ENCODE measurements at regions not wholly inside any gene's neighbourhood (a gene's known extent, or its start where the extent isn't known, plus 50 kb on each side); places are given as distances from the start of the nearest gene placed in this dataset.

GRCh38 chr7:68276725-68277124 lies 1280.1 kb downstream of the TYW1 start:
- no peak for DNase-seq (ENCODE audit: low spot score)

DNA sequence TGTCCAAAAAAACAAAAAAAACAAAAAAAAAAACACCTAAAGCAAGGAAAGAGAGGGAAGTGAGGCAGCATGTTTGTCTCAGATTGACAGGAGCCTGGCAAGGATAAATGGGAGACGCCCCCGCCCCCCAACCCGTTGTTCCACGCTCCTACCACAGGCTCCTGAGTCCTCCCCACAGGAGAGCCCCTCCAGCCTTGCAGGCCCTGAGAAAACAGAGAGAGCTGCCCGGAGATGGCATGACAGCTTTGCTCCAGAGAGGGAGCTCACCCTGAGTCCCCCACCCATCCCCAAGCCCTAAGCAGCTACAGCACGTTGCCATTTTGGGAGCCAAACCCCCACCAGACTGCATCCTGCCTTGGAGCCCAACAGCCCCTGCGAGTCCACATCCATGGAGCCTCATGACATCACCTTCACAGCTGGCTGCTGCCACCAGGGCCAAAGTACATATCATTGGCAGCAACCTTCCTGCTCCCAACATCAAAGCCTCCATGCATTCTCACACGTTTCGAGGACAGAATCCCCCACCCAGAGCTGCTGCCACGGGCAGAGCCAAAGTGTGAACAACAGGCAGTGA lies 1283.3 kb downstream of the TYW1 start:
- no peak for DNase-seq (ENCODE audit: low spot score)

- DNase-seq (ENCODE audit: low spot score): no peak
Measured at GRCh38 chr7:68280931-68281330, 1284.3 kb downstream of the TYW1 start.

- DNase-seq (ENCODE audit: low spot score): no peak
Measured at GRCh38 chr7:68288144-68288593, 1291.5 kb downstream of the TYW1 start.

DNA sequence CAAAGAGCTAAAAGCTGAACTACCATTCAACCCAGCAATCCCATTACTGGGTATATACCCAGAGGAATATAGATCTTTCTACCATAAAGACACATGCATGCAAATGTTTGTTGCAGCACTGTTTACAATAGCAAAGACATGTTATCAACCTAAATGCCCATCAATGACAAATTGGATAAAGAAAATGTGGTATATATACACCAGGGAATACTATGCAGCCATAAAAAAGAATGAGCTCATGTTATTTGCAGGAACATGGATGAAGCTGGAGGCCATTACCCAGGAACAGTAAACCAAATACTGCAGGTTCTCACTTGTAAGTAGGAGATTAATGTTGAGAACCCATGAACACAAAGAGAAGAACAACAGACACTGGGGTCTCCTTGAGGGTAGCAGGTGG lies 1295.1 kb downstream of the TYW1 start:
- no peak for DNase-seq (ENCODE audit: low spot score)

GRCh38 chr7:68295386-68295785 lies 1298.8 kb downstream of the TYW1 start:
- no peak for DNase-seq (ENCODE audit: low spot score)

DNA sequence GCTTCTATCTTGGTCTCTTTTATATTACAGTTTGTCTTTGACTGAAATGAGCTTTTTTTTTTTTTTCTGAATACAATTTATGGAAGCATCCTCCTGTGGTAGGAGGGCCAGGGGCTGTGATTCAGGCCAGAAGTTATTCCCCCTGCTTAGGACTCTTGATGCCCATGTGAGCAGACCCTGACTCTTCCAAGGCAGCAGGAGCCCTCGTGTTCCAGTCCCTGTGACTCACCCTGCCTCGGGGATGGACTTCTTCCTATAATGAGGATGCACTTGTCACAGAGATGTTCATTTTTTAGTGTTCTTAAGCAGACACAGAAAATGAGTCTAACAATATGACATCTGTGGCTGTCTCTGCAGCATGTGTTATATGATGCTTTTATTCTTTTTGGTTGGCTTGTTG lies 1293.7 kb upstream of the AUTS2 start:
- DNase-seq (ENCODE audit: low spot score): no peak

- DNase-seq (ENCODE audit: low spot score): no peak
Measured at GRCh38 chr7:68306692-68307107, 1291.6 kb upstream of the AUTS2 start.

- DNase-seq (ENCODE audit: low spot score): no peak
Measured at GRCh38 chr7:68309271-68309670, 1289.0 kb upstream of the AUTS2 start.

- DNase-seq (ENCODE audit: low spot score): no peak
Measured at GRCh38 chr7:68309806-68310205, 1288.5 kb upstream of the AUTS2 start.

GRCh38 chr7:68311958-68312357 lies 1286.3 kb upstream of the AUTS2 start:
- no peak for DNase-seq (ENCODE audit: low spot score)

DNA sequence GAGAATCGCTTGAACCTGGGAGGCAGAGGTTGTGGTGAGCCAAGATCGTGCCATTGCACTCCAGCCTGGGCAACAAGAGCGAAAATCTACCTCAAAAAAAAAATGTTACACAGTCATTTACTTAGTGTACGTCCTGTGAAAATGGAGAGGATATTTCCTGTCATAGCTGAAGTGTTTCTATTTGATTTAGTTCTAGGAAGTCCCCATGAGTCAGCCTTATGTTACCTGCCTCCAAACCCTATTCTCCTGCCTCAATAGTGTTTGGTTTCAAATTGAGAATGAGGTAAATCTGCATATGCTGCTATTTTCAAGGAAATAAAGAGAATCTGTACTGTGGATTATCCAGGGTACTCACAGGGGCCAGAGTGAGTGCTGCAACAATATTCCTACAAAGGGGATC lies 1284.5 kb upstream of the AUTS2 start:
- no peak for DNase-seq (ENCODE audit: low spot score)

DNA sequence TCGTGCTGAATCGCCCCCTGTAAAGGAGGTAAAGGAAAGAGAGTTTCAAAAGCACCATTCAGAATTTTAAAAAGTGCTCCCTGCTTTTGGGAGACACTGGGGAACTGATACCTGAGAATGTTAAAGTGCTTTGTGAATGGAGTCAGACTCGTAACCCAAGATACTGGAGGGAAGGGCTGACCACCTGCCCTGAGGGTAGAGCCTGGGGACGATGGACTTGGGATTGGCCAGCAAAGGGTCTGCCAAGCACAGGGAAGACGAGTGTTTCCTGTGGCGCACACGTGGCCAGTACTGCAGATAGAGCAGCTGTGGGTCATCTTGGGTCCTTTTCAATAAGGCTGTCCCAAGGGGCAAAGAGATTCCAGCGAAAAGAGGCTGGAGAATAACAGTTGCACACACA lies 1284.1 kb upstream of the AUTS2 start:
- DNase-seq (ENCODE audit: low spot score): no peak

- no peak for DNase-seq (ENCODE audit: low spot score)
Measured at GRCh38 chr7:68317476-68317875, 1280.8 kb upstream of the AUTS2 start.

DNA sequence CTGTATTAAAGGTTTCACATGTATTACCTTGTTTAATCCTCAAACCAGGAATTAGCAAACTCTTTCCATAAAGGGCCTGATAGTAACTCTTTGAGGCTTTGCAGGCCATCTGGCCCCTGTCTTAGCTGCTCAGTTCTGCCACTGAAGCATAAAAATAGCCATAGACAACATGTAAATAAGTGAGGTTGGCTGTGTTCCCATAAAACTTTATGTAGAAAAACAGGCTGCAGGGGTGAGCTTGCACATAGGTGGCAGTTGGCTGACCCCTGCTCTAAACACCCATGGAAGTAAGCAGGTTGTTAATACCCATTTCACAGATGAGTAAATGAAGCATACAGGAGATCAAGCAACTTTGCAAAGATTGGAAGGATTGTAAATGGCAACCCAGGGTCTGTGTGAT lies 1279.2 kb upstream of the AUTS2 start:
- no peak for DNase-seq (ENCODE audit: low spot score)

GRCh38 chr7:68321076-68321639 lies 1277.1 kb upstream of the AUTS2 start:
- DNase-seq (ENCODE audit: low spot score): no peak

DNA sequence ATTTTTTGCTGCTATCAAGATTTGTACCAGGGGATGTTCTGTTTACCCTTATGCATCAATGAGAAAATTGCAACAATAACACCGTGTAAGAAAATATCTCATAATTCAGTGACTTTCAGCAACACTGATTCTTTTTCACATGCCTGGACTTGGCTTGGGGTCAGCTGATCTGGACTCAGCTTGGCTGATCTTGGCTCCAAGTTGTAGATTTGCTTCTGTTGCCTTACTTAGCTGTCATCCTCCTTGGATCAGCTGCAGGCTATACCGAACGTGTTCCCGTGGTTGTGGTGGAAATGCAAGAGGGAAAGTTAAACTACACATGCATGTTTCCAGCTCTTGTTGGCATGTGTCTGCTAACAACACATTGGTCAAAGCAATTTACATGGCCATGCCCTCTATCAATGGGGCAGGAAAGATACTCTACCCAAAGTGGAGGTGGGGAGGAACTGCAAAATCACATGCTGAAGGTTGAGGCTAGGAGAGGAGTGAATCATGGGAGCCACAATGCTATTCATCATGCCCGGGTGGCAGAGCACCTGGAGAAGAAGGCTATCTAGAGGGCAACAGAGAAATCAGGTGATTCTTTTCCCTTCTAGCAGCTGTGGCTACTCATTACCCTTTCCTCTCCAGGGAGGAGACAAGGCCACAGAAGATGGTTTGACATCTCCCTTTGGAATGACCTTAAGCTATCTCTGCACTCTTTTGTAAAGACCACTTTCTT lies 1276.3 kb upstream of the AUTS2 start:
- DNase-seq (ENCODE audit: low spot score): no peak

- DNase-seq (ENCODE audit: low spot score): no peak
Measured at GRCh38 chr7:68324621-68325020, 1273.7 kb upstream of the AUTS2 start.

- DNase-seq (ENCODE audit: low spot score): no peak
Measured at GRCh38 chr7:68334216-68334615, 1264.1 kb upstream of the AUTS2 start.

DNA sequence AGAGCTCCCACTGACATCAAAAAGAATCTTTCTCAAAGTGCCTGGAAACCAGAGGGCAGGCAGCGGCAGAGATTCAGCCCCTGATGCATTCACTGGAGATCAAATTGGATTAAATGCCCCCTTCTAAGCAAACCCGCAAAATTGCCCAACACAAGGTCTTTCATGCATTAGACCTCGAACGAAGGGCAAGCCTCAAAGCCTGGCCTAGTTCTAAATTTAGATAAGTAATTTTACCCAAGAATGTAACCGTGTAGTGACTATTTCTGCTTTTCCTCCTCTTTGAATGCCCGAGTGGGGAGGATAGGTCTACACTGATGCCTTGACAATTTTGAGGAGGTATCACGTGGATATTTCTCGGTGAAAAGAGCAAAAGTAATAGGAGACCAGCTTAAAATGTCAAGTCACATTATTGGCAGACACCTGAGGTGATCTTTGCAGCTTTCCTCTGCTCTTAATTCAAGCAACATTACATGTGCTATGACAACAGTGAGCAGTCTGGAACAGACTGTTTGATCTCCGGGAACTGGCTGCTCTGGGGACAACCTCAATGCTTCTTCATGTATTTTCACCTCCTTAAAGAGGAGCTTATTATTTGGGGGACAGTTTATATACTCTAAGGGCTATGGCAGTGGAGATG lies 1263.5 kb upstream of the AUTS2 start:
- no peak for DNase-seq (ENCODE audit: low spot score)

DNA sequence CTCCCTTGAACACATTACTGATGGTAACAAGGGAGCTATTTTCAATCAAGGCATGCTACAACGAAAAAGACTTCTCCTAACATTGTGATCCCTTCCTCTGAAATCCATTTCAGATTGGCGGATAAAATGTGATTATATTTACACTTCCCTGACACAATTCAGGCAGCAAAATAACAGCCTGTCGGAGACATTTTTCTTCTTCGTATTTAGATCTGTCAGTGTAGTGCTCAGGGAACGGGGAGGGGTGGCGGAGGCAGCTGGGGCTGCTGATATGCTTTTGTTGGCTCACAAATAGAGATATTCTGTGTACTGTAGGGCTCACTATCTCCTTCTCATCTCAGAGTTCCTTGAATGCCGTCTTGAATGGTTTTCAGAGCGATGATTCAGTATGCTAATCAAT lies 1261.7 kb upstream of the AUTS2 start:
- no peak for DNase-seq (ENCODE audit: low spot score)

DNA sequence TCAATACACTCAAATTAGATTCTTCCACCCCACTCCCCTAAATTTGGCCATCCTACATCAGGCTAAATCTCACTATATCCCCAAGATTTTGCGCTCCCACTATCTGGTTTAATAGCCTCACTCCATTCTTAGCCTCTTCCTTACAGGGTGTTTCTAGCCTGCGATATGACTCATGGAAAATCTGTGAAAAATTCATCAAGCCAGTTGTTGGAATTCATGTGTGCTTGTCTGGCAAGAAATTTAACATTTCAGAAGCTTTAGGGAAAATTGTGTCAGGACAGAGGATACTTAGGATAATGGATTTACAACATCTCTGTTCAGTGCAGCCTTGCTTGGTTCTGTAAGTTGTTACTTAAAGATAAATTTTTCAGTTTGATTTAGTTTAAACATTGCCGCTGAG lies 1249.9 kb upstream of the AUTS2 start:
- no peak for DNase-seq (ENCODE audit: low spot score)

All from mesenteric fat pad (tissue), 1 donor.